Putamen (tissue), 1 donor: ENCODE measurements at regions not wholly inside any gene's neighbourhood (a gene's known extent, or its start where the extent isn't known, plus 50 kb on each side); places are given as distances from the start of the nearest gene placed in this dataset.

Experiments used
- DNase-seq: peaks from one replicate; pipeline ENCODE4 v3.0.0-alpha.2; 2016; ENCODE audit warnings: low spot score

- no peak for DNase-seq
These were observed 133.9 kb upstream of the ZNF618 start for GRCh38 chr9:113741886-113742854.

DNA sequence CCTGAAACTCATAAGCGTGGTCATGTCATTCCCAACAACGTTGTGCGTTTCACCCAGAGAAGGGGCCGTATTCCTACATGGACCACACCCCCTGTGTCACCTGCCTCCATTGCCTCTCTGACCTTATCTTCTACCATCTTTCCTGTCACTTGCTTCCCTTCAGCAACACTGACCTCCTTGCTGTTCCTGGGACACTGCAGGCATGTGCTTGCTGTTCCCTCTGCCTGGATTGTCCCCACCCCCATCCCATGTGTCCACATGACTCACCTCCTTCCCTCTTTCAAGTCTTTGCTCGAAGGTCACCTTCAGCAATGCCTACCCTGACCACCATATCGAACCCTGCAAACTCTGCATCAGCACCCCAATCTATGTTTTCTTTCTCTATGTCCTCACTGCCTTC, 133.2 kb upstream of the ZNF618 start:
- DNase-seq, result no peak

DNA sequence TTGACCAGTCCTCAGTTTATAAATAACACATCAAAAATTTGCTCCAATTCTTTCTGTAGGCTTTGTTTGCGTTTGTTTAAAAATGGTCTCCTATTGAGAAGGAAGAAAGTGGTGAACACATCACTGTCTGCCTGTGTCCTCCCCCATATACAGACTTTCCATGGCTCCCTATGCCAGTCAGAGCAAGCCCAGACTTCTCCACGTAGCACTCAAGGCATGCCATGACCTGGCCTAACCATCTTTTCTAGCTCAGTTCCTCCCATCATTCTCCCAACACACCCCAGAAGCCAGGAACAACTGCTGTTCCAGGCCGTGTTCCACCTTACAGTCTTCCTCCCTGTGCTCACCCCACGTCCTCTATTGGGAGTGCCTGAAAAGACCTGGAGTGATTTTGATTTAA, 129.6 kb upstream of the ZNF618 start:
- DNase-seq, result no peak

GRCh38 chr9:113748135-113748534, 128.0 kb upstream of the ZNF618 start:
- no peak for DNase-seq

DNA sequence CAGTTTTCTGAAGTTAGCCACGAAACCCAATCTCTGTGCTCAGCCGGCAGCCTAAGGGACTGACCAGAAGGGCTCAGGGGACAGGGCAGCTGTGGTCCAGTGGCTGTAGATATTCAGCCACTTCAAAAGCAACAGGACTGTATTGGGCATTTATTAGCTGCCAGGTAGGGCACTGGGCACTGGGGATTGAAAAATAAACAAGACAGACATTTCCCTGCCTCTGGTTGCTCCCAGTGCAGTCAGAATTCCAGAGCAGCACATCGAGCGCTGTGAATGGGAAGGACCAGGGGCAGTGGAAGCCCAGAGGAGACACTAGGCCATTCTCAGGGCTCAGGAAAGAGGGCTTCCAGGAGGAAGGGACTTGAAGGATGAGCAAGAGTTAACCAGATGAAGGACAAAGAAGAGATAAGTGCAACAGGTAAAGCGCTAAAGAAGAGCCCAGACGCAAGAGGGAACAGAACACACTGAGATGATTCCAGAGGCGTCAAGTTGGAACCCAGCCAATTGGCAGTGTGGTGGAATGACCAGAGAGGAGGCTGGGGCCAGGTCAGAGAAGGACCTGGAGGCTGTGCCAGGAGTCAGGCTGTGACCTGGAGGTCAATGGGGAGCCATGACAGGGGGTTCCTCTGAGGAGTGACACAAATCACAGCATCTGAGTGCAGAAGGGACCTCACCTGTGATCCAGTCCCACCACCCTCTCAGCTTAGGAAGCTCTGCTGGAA, 122.5 kb upstream of the ZNF618 start:
- DNase-seq, result no peak

- no peak for DNase-seq
These were observed 121.4 kb upstream of the ZNF618 start for GRCh38 chr9:113754739-113755138.

- DNase-seq, result no peak
These were observed 120.7 kb upstream of the ZNF618 start for GRCh38 chr9:113755433-113755832.

GRCh38 chr9:113756476-113757192, 119.5 kb upstream of the ZNF618 start:
- DNase-seq, result no peak

GRCh38 chr9:113763429-113763828, 112.7 kb upstream of the ZNF618 start:
- DNase-seq, result no peak

GRCh38 chr9:113764572-113764971, 111.5 kb upstream of the ZNF618 start:
- DNase-seq, result no peak

GRCh38 chr9:113769412-113769811, 106.7 kb upstream of the ZNF618 start:
- no peak for DNase-seq

DNA sequence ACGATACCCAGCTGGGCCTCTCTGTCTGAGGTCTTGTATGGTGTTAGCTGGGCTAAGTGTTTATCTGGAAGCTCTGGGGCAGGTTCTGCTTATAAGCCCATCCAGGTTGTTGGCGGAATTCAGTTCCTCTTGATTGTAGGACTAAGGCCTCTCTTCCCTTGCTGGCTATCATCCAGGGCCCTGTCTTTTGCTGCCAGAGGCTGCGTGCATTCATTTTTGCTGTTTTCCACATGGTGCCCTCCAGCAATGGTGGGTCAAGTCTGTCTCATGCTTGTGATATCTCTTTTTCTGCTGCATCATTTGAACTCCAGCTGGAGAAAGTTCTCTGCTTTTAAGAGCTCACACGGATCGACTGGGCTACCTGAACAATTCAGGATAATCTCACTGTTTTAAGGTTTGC, 105.7 kb upstream of the ZNF618 start:
- DNase-seq, result no peak

DNA sequence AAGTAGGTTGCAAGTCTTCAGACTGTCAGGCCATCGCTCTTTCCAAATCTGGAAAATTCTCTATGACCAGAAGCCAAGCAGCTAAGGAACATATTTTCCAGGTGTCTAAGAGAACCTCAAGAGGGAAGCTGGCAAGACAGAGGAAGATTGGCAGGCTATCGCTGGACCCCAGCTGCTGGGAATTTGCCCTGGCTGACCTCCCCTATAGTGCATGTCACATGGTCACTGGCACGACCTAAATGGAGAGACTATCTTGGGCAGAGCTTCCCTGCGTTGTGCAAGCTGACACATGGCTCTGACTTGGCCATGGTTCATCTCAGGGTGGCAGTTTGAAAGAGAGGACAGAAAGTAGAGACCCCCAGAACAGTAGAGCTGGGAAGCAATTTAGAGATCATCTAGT, 104.9 kb upstream of the ZNF618 start:
- no peak for DNase-seq

DNA sequence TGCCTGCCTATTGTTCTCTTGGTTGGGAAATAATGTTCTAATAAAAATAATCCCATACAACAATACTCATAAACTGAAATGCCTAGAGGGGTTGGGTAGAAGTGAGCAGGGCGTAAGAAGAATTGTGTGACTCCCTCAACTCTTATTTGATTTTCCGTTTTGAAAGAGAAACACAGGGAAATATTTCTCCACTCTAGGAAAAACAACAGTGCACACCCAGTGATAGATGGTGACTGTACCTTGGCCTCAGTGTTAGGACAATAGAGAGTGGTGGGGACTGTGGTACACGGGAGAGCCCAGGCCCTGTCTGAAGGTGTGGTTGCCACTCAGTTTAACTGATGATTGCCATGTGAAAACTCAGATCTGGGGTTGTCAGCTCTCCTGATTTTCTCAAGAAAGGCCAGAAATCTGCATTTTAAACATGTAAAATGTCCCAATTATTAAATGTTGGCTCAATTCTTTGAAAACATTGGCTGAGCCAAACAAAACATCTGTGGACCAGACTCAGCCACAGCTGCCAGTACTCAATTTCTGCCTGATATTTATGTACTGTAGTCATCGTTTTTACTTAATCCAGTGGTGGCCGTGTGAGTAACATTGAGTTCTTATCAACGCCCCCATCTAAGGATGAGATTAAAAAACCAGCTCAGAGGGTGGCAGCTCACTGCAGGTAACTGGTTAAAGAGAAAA, 103.8 kb upstream of the ZNF618 start:
- no peak for DNase-seq

DNA sequence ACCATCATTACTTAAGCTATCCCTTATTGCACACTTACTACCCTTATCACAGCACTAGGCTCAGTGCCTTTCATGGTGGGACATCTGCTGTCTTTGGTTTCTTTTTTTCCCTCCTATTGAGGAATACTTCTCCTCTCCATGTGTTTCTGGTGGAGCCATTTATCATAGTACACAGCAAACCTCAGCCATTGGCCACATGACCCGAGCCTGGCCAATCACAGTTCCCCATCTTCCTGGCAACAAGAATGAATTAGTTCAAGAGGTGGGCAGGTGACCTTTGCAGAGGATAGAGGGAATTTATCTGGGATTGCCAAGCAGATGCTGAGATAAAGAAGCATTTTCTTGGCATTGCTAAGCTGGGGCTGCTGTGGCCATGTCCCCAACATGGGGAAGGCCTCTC, 101.1 kb upstream of the ZNF618 start:
- DNase-seq, result no peak

GRCh38 chr9:113775749-113776148, 100.4 kb upstream of the ZNF618 start:
- DNase-seq, result no peak

GRCh38 chr9:113776194-113776593, 99.9 kb upstream of the ZNF618 start:
- DNase-seq, result no peak

- DNase-seq, result no peak
These were observed 94.7 kb upstream of the ZNF618 start for GRCh38 chr9:113781381-113781780.

DNA sequence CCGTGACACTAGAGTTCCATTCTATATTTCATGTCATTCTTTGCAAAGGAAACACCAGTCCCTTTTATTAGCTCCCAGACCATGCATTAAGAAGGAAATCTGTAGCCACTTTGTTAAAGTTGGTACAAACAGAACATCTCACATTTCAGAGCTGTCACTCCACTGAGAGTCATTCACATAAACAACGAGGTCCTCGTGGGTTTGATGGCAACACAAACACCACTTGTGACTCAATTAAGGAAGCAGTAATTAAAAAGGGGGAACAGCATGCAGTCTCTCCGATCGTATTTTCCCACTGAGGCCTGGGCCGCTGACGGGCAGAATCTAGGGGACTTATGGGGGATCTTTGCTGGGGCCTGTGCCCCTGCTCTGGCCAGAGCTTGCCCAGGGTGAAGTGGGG, 94.2 kb upstream of the ZNF618 start:
- no peak for DNase-seq

DNA sequence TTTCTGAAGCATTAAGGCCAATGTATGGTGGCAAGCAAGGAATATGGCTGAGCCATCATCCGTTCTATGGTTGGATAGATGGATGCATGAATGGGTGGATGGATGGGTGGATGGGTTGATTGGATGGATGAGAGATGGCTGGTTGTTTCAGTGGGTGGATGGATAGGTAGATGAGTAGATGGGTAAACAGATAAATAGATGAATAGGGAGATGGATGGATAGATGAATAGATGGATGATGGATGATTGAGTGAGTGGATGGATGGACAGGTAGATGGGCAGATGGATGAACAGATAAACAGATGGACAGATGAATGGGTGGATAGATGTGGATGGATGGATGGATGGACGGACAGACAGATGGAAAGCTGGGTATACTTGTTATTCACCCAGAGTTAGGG, 92.6 kb upstream of the ZNF618 start:
- DNase-seq, result no peak

- no peak for DNase-seq
These were observed 90.8 kb upstream of the ZNF618 start for GRCh38 chr9:113785334-113785733.

DNA sequence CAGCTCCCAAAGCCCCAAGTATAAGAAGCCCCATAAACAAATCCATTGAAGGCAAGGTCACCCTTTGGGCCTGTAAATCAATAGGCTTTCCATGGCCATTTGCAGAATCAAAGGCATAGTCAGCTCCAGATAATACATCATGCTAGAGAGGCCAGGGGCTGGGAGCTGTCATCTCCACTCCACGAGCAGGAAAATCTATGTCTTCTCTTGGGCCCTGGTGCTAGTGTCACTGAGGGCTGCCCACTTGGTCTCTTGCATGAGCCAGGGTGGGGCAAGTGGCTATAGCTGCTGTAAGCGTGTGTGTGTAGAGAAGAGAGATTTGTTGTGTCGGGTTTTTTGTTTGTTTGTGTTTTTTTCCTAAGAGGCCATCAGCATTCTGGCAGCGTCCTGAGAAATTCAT, 90.0 kb upstream of the ZNF618 start:
- DNase-seq, result no peak
